ENCODE measurements at regions not wholly inside any gene's neighbourhood (a gene's known extent, or its start where the extent isn't known, plus 50 kb on each side); places are given as distances from the start of the nearest gene placed in this dataset.

DNA sequence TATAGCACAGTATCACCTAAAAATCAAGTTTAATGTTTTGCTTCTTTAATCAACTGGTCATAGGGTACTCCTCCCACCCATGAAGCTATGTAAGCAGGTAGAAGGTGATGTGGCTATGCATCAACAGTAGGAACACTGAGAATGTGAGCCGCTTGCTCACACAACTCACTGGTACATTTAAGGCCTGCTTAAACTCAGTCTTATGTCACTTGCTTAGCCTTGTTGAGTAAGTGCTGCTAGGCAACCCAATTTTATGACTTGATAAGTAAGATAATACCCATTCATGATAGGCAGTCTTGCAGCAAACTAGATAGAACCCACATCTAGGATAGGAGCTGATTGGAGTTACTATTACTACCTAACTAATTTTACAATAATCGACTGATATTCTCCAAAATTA, 70.0 kb upstream of the BMP4 start:
- TF ChIP-seq, protein P1, sequence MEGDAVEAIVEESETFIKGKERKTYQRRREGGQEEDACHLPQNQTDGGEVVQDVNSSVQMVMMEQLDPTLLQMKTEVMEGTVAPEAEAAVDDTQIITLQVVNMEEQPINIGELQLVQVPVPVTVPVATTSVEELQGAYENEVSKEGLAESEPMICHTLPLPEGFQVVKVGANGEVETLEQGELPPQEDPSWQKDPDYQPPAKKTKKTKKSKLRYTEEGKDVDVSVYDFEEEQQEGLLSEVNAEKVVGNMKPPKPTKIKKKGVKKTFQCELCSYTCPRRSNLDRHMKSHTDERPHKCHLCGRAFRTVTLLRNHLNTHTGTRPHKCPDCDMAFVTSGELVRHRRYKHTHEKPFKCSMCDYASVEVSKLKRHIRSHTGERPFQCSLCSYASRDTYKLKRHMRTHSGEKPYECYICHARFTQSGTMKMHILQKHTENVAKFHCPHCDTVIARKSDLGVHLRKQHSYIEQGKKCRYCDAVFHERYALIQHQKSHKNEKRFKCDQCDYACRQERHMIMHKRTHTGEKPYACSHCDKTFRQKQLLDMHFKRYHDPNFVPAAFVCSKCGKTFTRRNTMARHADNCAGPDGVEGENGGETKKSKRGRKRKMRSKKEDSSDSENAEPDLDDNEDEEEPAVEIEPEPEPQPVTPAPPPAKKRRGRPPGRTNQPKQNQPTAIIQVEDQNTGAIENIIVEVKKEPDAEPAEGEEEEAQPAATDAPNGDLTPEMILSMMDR (IDR thresholded peaks at IDR 0.05) = no peak
- TF ChIP-seq EP300 (IDR thresholded peaks at IDR 0.05; ENCODE audit: borderline replicate concordance in 1 of 2, low read depth in 1 of 2, low read length in 1 of 2) = no peak
- TF ChIP-seq CHD2 (IDR thresholded peaks at IDR 0.05; ENCODE audit: low read length, partially characterized antibody) = no peak
- no peak for TF ChIP-seq EZH2phosphoT487 (IDR thresholded peaks at IDR 0.05; ENCODE audit: borderline replicate concordance, low read depth)

Data from SK-N-SH (cell line).